Lung (tissue), 11 donors: ENCODE measurements at regions not wholly inside any gene's neighbourhood (a gene's known extent, or its start where the extent isn't known, plus 50 kb on each side); places are given as distances from the start of the nearest gene placed in this dataset.

Experiments
- ATAC-seq: fragments of 200-7000 bp; cut with Tn5 transposase; one replicate; pipeline ENCODE4 v1.9.1; 2020; ENCODE audit warnings: moderate number of reproducible peaks; ENCODE audit not compliant: insufficient read depth, low FRiP score
- DNase-seq, 3 donors: peaks; one replicate each; pipeline ENCODE4 v3.0.0-alpha.2; 2013 to 2017
- H3K27ac ChIP-seq, 2 donors: one replicate each; pipeline ENCODE4 v1.5.1; 2013; ENCODE audit warnings: mild to moderate bottlenecking in 2 of 2, moderate library complexity in 2 of 2, control low read depth in 1 of 2, inconsistent platforms in 1 of 2, low read depth in 1 of 2, low read length in 1 of 2
- H3K27me3 ChIP-seq, 3 donors: one replicate each; pipeline ENCODE4 v1.5.1; 2013; ENCODE audit warnings: low read length in 2 of 3; ENCODE audit not compliant: control insufficient read depth in 3 of 3, insufficient read depth in 3 of 3
- H3K36me3 ChIP-seq, 4 donors: one replicate each; pipeline ENCODE4 v1.5.1; 2013; ENCODE audit warnings: low read length in 4 of 4, mild to moderate bottlenecking in 1 of 4, moderate library complexity in 1 of 4; ENCODE audit not compliant: control insufficient read depth in 4 of 4, insufficient read depth in 4 of 4
- H3K4me1 ChIP-seq, 5 donors: one replicate each; pipeline ENCODE4 v1.5.1; 2013; ENCODE audit warnings: low read length in 5 of 5, mild to moderate bottlenecking in 2 of 5, moderate library complexity in 1 of 5; ENCODE audit not compliant: control insufficient read depth in 5 of 5, insufficient read depth in 5 of 5
- H3K4me3 ChIP-seq: one replicate; pipeline ENCODE4 v1.5.1; 2013; ENCODE audit warnings: mild to moderate bottlenecking, control low read depth, moderate library complexity
- H3K9ac ChIP-seq, 2 donors: one replicate each; pipeline ENCODE4 v1.5.1; 2013; ENCODE audit warnings: low read length in 2 of 2, control low read depth in 1 of 2; ENCODE audit not compliant: insufficient read depth in 1 of 2
- H3K9me3 ChIP-seq, 4 donors: one replicate each; pipeline ENCODE4 v1.5.1; 2013; ENCODE audit warnings: low read length in 3 of 4, mild to moderate bottlenecking in 1 of 4, moderate library complexity in 1 of 4; ENCODE audit not compliant: control insufficient read depth in 4 of 4, insufficient read depth in 3 of 4
- WGBS, 2 donors: extraction: QIAGEN DNeasy Blood & Tissue Kit; methylation state at CpG; one replicate each; pipeline ENCODE4 v1.1.7; 2013; 5-methylcytosine and 5-hydroxymethylcytosine counted together
- TF ChIP-seq, protein P1 (sequence below): IDR thresholded peaks from 2 replicates; pipeline ENCODE4 v1.5.1; 2012; ENCODE audit warnings: mild to moderate bottlenecking; ENCODE audit errors: control extremely low read depth, extremely low read depth
- donor health status: control.
- donor health status: control.
- donor health status: Bipolar disorder and iron deficiency.
- donor health status: healthy.
- donor health status: DM: yes; HTN: yes; CAD: no.

DNA sequence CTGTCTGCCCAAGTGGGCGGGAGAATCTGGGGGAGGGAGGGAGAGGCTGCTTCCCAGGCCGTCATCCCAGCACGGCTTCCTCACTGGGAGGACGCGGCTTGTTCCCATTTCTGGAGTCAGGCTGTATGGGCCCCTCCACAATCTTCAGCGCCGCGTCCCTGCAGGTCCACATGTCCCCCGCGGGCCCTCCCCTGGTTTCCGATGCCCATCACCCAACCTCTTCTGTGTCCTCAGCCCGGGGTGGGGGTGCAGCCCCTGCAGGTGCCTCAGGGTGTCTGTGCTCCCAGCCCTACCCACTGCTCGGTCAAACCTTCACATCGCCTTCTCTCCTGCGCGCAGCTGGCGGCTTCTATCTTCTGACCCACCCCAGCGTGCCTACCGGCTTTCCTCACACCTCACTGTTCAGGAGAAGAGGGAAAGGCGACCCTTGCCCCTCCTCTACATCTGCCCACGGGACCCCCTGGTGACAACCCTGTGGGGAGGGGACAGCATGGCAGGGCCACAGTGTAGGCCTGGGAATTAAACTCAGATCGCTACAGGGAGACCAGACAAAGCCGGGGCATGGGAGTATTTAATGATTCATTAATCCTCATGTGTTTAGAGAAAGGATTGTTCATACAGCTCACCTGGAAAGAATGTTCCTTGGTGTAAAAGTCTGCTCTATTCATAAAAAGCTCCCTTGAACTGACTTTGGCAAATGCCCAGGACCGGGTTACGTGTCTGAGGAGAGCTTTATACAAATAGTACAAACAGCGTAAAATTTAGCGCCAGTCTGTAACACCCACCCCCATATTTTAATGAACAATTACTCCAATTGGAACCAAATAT lies 145.1 kb downstream of the IRX1 start:
- no peaks in the 10 kb centered on the region for H3K9me3 ChIP-seq
- TF ChIP-seq, protein P1, sequence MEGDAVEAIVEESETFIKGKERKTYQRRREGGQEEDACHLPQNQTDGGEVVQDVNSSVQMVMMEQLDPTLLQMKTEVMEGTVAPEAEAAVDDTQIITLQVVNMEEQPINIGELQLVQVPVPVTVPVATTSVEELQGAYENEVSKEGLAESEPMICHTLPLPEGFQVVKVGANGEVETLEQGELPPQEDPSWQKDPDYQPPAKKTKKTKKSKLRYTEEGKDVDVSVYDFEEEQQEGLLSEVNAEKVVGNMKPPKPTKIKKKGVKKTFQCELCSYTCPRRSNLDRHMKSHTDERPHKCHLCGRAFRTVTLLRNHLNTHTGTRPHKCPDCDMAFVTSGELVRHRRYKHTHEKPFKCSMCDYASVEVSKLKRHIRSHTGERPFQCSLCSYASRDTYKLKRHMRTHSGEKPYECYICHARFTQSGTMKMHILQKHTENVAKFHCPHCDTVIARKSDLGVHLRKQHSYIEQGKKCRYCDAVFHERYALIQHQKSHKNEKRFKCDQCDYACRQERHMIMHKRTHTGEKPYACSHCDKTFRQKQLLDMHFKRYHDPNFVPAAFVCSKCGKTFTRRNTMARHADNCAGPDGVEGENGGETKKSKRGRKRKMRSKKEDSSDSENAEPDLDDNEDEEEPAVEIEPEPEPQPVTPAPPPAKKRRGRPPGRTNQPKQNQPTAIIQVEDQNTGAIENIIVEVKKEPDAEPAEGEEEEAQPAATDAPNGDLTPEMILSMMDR, result no peak
- no peaks in the 10 kb centered on the region for H3K27me3 ChIP-seq
- no peak for ATAC-seq
- H3K4me1 ChIP-seq, result peaks cover 0 to 6% (median 0%) of the 10 kb centered on the region in 5 donors
- H3K27ac ChIP-seq, result no peak overlapping the region
- peak; percentile 61 to 81 (median 65) for DNase-seq
- H3K9ac ChIP-seq, result peak overlapping the region in 1 of 2 donors; percentile 5
- no peaks in the 10 kb centered on the region for H3K36me3 ChIP-seq
- 84 to 87% methylated on average over 27 of the region's 27 CpGs for WGBS, 2 donors
- H3K4me3 ChIP-seq, result no peak overlapping the region

DNA sequence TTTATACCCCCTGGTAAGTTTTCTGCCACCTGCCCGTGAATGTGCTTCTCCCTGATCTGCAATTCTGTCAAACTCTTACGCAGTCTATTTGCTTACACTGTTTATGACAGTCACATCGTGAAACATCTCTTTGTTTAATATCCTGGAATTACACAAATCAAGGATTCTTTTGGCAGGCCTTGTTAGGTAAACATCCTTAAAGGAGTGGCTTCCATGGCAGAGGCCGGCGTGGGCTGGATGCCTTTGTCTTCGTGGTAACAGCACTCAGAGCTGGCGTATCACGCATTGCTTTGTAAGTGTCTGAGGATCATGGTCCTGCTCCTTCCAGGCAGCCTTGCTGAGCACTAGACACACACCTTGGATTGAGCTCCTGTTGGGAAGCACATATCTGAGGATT lies 145.7 kb downstream of the IRX1 start:
- H3K9me3 ChIP-seq, result no peaks in the 10 kb centered on the region
- H3K4me3 ChIP-seq, result no peak overlapping the region
- DNase-seq, result peak in 2 of 3 donors; percentile 6 to 17
- ATAC-seq, result no peak
- TF ChIP-seq, protein P1, result no peak
- H3K4me1 ChIP-seq, result peaks cover 0 to 6% (median 0%) of the 10 kb centered on the region in 5 donors
- H3K9ac ChIP-seq, result no peak overlapping the region
- WGBS, 2 donors, result 62 to 71% methylated on average over 8 of the region's 8 CpGs
- H3K27me3 ChIP-seq, result no peaks in the 10 kb centered on the region
- no peak overlapping the region for H3K27ac ChIP-seq
- H3K36me3 ChIP-seq, result no peaks in the 10 kb centered on the region

DNA sequence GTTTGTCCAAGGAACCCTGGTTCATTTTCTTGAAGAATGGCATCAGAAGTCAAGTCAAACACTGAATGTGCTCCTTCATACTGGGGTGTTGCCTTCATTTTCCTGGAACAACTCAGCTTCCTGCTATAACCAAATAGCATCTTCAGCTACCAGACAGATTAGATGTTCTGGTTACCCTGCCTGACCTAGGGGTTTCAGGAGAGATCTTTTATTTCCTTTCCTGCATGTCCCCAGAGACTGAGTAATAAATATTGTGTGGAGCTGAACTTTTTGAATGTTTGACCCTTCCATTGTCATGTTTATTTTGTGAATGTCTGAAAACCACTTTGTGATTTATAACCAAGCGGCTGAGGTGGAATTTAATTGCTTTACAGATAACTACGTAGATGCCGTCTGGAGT lies 147.1 kb downstream of the IRX1 start:
- 51 to 53% methylated on average over 3 of the region's 3 CpGs for WGBS, 2 donors

More for the DNA sequence above, 147.1 kb downstream of the IRX1 start:
- Histone ChIP-seq H3K4me1 (peaks cover 0 to 6% (median 0%) of the 10 kb centered on the region in 5 donors), H3K27me3 (no peaks in the 10 kb centered on the region), H3K4me3 (no peak overlapping the region), H3K9me3 (peaks cover 0 to 5% (median under 1%) of the 10 kb centered on the region in 4 donors), H3K9ac (no peak overlapping the region), H3K36me3 (no peaks in the 10 kb centered on the region), H3K27ac (no peak overlapping the region)
- TF ChIP-seq, protein P1, result no peak
- DNase-seq (no peak), ATAC-seq (no peak)
